ENCODE measurements at regions not wholly inside any gene's neighbourhood (a gene's known extent, or its start where the extent isn't known, plus 50 kb on each side); places are given as distances from the start of the nearest gene placed in this dataset.
A peak's percentile ranks its signal among the peaks of the same experiment; 100 is the strongest.
"Not testable (repeated sequence)": the region's sequence is repeated elsewhere in the genome, so short reads cannot be mapped to it uniquely, and the experiment has no call there.

GRCh38 chr1:119254067-119254720, 113.7 kb upstream of the WARS2 start:
- no peak for DNase-seq

GRCh38 chr1:119256089-119256488, 112.5 kb upstream of the HAO2 start:
- not testable (repeated sequence) for DNase-seq

DNA sequence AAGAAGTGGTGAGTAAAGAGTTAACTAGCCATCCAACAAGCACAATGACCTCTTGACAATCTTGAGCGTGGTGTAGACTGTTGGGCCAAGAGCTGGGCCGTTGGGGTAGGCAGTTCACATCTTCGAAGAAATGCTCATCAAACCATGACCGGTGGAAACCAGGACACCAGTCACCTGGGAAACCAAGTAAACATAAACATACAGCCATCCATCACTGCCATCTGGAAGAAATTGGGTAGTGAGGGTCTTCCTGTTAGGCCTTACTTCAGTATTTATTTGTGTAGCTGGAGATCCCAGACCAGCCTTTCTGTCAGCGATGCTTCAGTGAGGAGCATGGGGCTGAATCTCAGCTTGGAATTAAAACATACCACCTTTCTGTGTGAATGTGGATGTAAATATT, 108.1 kb upstream of the HAO2 start:
- DNase-seq, result no peak

- no peak for DNase-seq
Measured at GRCh38 chr1:119266386-119266785, 102.2 kb upstream of the HAO2 start.

- no peak for DNase-seq
Measured at GRCh38 chr1:119266858-119267257, 101.7 kb upstream of the HAO2 start.

- DNase-seq, result not testable (repeated sequence)
Measured at GRCh38 chr1:119267288-119267687, 101.3 kb upstream of the HAO2 start.

GRCh38 chr1:119268879-119269278, 99.7 kb upstream of the HAO2 start:
- DNase-seq, result no peak

DNA sequence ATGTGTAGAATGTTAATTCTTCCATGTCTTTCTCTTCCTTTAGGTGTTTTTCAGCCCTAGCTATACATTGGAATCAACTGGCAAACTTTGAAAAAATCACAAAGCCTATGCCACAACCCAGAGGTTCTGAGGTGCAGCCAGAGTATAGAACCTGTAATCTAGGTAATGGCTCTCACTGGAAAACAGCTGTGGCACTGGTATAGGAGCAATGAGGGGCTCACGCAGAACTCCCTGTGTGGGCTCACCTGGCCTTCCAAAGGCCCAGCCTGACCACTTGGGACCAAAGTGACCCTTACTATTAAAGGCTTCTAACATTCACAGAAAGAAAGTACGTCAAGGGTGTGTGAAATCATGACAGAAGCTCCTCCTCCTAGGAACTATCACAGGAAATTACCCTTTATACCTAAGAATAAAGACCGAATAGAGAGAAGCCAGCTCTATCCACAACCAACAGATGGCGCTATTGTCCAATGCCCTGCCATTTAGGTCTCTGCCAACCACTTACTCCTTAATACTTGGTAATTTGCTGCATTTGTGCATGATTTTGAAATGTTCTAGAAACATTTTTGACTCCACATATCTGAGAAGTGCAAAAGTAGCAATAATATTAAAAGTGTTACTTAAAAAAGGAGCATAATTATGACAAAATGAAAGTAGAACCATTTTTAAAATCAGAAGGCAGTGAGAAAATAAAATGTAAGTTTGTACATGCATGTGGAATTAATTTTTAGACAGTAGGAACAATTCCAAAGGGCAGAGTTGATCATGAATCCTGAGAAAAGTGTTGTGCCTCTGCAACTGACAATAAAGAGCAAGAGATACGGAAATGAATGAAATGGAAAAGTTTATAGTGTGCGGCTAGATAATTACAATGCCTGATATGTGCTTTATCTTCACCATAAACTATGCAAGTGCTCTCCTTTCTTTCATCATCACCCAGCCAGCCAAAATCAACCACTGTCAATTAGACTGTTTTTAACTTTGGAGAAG, 93.1 kb upstream of the HAO2 start:
- no peak for DNase-seq

- no peak for DNase-seq
Measured at GRCh38 chr1:119276558-119276957, 92.0 kb upstream of the HAO2 start.

DNA sequence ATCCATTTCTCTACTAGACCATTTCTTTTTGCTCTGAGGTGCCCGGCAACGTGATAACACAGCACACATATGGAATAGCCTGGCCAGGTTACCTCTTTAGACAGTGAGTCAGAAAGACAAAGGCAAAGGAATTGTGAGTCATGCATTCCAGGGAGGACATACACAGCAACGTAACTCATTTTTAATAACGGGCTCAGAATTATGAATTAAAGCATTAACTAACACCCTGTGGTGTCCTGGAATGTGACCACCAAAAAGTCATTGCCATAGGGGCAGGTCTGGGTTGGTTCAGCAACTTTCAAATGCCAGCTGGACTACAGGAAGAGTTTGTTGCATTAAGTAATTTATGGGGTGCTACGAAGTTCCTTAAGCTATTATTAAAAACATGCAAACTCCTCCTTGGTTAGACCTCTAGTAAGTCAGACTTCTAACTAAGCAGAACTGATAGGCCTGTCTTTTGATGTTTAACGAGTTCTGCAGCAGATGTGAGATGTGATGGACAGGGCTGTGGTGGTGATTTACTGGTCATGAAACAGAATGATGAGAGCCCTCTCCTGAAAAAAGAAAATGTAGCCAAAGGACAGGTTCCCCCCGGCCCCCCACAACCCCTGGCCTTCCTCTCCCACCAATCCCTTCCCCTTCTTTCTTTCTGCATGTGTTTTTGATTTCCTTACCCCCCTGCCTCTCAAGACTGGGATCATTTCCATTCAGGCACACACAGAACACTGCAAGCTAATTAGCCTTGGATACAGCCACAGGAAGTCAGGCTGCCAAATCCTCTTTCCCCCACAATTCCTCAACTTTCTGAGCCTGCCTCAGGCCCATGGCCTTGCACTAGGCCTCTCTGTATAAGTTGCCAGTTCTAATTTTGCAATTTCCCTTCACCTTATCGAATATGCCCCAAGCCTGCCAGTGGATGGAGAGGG, 88.9 kb upstream of the HAO2 start:
- peak; percentile 64 for DNase-seq

DNA sequence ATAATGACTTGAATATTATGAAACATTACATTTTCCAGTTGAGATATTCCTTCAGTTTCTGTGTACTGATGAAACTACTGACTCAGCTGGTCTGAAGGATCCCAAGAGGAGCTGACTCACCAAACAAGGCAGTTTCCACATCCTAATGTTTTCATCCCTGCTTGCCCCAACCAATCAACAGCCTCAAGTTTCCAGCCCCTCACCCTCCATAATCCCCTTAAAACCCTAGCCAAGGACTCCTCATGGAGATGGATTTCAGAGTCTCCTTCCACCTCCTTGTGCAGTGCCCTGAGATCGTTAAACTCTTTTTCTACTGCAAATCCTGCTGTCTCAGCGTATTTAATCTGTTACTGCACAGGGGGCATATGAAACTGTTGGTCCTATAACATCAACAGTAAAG, 83.1 kb upstream of the HAO2 start:
- DNase-seq, result no peak

DNA sequence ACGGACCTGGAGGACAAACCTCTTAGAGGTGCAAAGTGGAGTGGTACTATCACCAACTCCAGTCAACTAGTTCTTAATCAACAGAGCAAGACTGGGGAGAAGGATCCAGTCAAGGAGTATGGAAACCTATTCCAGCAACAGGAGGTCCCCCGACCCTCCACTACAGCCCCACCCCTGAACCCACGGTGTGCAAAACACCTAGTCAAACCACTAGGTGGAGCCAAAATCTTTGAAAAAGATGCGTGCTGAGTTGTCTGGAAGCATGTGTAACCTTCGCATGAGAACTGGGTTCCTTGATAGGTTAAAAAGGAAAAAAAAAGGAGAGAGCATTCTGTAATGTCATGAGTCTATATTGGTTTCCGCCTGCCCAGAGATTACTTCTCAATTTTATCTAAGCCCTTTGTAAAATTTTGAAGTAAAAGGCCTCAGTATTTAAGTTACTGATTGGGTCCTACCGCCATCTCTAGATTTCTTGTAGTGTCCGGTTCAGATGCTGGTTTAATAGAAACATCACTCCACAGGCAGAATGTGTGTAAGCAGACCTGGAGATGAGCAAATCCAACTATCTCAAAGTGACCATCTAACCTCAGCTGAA, 81.9 kb upstream of the HAO2 start:
- no peak for DNase-seq

DNA sequence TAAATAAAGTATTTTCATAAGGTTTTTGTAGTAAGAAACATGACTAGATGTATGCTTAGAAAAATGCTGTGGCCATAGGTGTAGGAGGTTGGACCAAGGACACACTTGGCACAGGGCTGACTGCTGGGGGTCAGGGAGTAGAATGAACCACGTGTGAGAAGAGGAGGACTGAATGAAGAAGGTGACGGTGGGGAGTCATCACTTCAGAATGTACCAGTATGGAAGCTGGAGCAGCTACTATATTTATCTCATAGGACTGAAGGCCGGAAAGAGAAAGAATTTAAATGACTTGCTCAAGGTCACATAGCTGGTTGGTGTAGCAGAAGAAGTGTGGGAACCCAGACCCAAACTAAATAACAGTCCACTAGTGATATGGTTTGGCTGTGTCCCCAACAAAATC, 79.8 kb upstream of the HAO2 start:
- DNase-seq, result no peak

- DNase-seq, result no peak
Measured at GRCh38 chr1:119290297-119290696, 78.3 kb upstream of the HAO2 start.

DNA sequence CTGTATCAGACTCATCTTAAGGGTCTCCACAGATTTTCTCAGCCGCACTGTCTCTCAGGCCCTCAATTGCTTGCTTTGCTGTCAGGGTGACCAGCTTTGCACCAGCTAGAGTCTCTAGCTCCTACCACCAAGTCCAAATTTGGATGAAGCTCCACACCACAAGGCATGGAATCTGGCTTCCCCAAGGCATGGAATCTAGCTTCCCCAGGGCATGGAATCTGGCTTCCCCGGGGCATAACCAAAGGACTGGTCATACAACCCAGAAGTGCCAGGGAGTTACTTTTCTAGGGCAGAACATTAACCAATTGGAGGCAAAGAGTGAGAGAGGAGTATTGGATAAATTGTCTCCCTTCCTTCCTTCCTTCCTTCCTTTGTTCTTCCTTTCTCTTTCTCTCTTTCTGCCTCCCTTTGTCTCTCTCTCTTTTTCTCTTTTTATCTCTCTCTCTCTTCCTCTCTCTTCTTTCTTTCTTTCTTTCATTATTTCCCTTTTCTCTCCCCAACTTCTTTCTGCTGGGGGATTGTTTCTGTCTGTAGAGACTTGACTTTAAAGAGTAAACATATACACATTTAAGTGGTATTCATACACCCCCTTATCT, 76.9 kb upstream of the HAO2 start:
- DNase-seq, result no peak

- no peak for DNase-seq
Measured at GRCh38 chr1:119293797-119294196, 74.8 kb upstream of the HAO2 start.

DNA sequence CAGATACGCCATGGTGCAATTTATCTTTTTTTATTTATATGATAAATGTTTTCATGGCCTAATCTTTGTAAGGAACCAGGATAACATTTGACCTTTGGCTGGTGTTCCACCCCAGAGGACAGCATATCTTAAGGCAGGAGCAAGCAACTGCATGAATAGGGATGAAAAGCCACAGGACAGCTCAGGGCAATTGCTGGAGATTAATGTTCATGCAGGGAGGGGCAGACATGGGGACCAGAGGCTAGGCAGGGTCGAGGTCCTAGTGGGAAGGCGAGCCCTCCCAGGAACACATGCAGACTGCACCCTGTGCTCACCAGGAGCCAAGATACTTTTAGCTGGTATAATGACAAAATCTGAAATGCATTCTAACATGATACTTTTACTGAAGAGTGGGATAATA, 74.4 kb upstream of the HAO2 start:
- DNase-seq, result no peak

GRCh38 chr1:119294722-119295121, 73.9 kb upstream of the HAO2 start:
- no peak for DNase-seq

GRCh38 chr1:119298687-119299303, 69.8 kb upstream of the HAO2 start:
- DNase-seq, result no peak

DNA sequence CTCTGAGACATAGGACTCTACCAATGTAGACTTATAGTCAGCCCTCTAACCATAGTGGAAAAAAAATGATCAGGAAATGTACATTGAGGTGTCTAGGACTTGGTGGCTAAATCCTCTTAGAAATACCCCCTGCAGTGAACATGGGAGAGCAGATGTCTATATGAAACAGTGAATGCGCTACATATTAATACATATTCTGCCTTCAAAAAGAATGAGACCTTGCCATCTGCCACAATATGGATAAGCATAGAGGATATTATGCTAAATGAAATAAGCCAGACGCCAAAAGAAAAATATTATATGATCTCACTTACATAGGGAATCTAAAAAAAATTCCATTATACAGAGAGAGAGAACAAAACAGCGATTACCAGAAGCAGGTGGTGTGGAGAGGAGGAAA, 66.6 kb upstream of the HAO2 start:
- DNase-seq, result no peak

GRCh38 chr1:119308130-119308700, 60.4 kb upstream of the HAO2 start:
- no peak for DNase-seq
